Inferior parietal cortex (tissue), 1 donor: ENCODE measurements at regions not wholly inside any gene's neighbourhood (a gene's known extent, or its start where the extent isn't known, plus 50 kb on each side); places are given as distances from the start of the nearest gene placed in this dataset.
A peak's percentile ranks its signal among the peaks of the same experiment; 100 is the strongest.
"Not testable (repeated sequence)": the region's sequence is repeated elsewhere in the genome, so short reads cannot be mapped to it uniquely, and the experiment has no call there.

Experiments
- DNase-seq: peaks from one replicate; pipeline ENCODE4 v3.0.0-alpha.2; 2016; ENCODE audit errors: extremely low spot score

GRCh38 chr4:49510238-49510637 is 524.2 kb downstream of the CWH43 start:
- peak; percentile 8 for DNase-seq

GRCh38 chr4:49511353-49511752 is 525.3 kb downstream of the CWH43 start:
- DNase-seq = peak; percentile 8

GRCh38 chr4:49511881-49512491 is 525.9 kb downstream of the CWH43 start:
- peak; percentile 13 for DNase-seq

GRCh38 chr4:49512641-49513545 is 526.8 kb downstream of the CWH43 start:
- peak; percentile 1 for DNase-seq

GRCh38 chr4:49513546-49514115 is 527.6 kb downstream of the CWH43 start:
- DNase-seq = not testable (repeated sequence)

- not testable (repeated sequence) for DNase-seq
Measured at GRCh38 chr4:49514171-49514699, 528.2 kb downstream of the CWH43 start.

- DNase-seq = not testable (repeated sequence)
Measured at GRCh38 chr4:49514841-49515240, 528.8 kb downstream of the CWH43 start.

- not testable (repeated sequence) for DNase-seq
Measured at GRCh38 chr4:49515241-49515640, 529.2 kb downstream of the CWH43 start.

GRCh38 chr4:49516096-49516495 is 530.0 kb downstream of the CWH43 start:
- not testable (repeated sequence) for DNase-seq

- DNase-seq = no peak
Measured at GRCh38 chr4:49516796-49517195, 530.7 kb downstream of the CWH43 start.

GRCh38 chr4:49517485-49518205 is 531.6 kb downstream of the CWH43 start:
- not testable (repeated sequence) for DNase-seq

GRCh38 chr4:49519150-49520035 is 533.3 kb downstream of the CWH43 start:
- not testable (repeated sequence) for DNase-seq

- DNase-seq = not testable (repeated sequence)
Measured at GRCh38 chr4:49523816-49524765, 538.0 kb downstream of the CWH43 start.

GRCh38 chr4:49558916-49559676 is 573.0 kb downstream of the CWH43 start:
- not testable (repeated sequence) for DNase-seq

GRCh38 chr4:49560131-49560816 is 574.2 kb downstream of the CWH43 start:
- DNase-seq = not testable (repeated sequence)

- not testable (repeated sequence) for DNase-seq
Measured at GRCh38 chr4:49560883-49561282, 574.8 kb downstream of the CWH43 start.

- not testable (repeated sequence) for DNase-seq
Measured at GRCh38 chr4:49570248-49570647, 584.2 kb downstream of the CWH43 start.

- not testable (repeated sequence) for DNase-seq
Measured at GRCh38 chr4:49573666-49574215, 587.7 kb downstream of the CWH43 start.
